H4 (cell line): ENCODE measurements at regions not wholly inside any gene's neighbourhood (a gene's known extent, or its start where the extent isn't known, plus 50 kb on each side); places are given as distances from the start of the nearest gene placed in this dataset.

ENCODE experiments used
- DNase-seq: peaks from one replicate; pipeline ENCODE4 v3.0.0-alpha.2; 2015; ENCODE audit warnings: low spot score

DNA sequence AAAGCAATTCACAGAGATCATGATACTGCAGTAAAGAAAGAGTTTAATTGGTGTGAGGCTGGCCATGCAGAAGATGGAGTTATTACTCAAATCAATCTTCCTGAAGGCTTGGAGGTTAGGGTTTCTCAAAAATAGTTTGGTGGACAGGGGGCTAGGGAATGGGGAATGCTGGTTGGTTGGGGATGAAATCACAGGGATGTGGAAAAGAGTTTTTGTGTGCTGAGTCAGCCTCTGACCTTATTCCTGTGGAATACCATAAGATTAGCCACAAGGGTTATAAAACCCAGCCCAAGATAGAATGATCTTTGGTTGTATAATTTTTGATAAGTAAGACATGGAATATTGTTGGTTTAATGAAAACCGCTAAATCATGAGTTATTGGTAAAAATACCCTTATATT is 764.3 kb downstream of the TYW1 start:
- DNase-seq = no peak

DNA sequence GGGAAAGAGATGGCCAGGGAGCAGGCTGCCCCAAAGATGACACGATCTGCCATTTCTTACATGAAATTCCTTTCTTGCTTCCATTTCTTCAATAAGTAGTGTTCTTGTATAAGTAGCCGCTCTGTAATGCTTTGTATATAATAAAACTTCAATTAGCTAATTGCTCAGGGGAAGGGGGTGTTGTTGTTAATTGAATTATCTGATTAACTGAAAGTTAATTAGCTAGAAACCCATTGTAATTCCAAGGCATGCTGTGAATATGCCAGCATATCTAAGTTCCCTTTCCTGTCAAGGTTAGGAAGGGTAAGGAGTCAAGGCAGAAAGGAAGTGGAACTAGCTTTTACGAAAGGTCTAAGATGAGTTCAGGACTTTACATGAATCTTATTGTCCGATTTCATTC is 765.9 kb downstream of the TYW1 start:
- no peak for DNase-seq

DNA sequence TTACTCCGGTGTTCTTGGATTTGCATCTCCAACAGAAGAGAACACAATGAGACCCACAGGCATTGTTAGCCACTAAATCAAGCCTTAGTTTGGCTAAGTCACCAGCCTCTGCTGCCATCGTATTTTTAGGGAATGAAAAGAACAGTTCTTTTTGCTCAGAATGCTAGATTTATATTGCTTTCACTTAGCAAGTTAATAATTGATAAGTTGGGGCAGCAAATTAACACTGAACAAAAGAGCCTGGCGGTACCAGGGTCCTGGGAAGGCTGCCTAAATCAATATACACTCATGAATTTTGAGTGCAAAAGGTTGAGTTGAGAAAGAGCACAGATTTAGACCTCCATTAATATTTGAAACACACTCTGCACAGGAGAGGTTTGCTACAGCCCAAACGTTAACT is 767.7 kb downstream of the TYW1 start:
- DNase-seq = no peak

DNA sequence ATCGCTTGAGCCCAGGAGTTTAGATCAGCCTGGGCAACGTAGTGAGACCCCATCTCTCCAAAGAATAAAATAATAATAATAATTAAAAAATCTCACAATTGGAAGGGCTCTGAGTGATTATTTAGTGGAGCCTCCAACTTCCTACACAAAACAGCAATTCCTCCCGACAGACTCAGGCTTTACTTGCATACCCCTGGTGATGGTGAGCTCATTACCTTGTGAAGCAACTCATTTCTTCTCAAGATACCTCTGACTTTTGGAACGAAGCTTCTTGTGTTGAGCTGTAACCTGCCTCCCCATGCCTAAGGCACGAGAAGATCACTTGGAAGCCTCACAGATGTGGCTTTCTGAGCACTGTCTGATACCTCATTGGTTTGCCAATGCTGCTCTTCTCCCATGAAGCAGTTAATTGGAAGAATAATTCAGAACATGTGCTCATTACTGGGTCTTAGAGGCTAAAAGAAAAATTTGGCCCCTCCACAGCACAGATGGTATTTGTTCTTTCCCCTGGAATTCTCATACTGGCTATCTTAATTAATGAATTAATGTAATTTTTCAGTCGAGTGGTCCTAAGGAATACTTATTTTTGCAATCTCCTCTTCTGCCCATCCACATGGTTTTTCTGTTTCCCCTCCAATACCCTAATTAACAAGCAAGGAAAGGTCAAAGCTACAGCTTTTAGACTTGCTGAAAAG is 769.0 kb downstream of the TYW1 start:
- DNase-seq = no peak

DNA sequence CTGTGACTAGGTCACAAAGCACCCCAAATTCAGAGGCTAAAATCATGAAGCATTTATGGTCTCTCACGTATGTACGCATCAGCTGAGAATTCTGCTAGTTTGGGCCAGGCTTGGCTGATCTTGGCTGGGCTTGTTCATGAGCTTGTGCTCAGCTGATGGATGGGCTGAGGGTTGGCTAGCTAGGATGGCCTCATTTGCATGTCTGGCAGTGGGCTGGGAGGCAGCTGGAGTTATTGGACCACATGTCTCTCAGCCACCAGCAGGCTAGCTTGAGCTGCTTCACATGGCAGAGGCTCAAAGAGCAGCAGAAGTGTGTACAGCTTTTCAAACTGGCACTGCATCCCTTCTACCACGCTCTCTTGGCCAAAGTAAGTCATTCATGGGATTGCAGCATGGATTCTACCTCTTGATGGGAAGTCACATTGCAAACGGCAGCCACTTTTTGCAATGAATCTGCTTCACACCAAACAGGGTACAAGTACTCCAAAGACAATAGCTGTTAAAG is 770.3 kb downstream of the TYW1 start:
- no peak for DNase-seq

DNA sequence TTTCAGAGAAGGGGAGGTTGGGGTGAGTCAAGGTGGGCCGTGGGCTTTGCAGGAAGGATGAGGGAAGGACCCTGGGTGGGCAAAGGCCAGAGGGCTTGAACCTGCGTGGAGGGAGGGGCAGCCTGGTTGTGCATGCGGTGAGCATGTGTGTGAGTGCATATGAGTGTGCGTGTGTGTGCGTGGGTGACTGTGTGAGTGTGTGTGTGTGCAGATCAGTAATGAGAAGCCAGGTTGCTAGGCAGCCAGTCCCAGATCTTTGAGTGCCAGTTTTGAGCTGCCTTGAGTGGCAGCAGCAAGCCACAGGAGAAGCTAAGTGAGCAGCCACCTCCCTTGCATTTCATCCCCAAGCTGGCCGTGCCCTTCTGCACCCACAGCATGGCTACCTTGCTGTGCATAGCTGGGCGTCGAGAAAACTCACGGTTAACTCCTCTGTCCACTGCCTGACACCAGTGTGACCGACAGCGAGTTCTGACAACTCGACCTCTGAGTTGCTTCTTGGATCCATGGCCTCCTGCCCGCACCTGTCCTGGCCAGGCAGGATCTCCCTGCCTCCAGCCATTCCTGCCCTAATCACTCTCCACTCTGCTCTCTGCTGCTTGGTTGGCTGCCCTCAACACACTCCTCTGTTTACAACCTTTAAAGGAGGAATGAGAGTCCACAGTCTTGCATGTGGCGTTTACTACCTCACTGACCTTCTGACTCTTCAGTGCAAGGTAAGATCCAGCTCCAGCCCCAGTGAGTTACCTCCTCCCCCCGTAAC is 775.4 kb downstream of the TYW1 start:
- no peak for DNase-seq

DNA sequence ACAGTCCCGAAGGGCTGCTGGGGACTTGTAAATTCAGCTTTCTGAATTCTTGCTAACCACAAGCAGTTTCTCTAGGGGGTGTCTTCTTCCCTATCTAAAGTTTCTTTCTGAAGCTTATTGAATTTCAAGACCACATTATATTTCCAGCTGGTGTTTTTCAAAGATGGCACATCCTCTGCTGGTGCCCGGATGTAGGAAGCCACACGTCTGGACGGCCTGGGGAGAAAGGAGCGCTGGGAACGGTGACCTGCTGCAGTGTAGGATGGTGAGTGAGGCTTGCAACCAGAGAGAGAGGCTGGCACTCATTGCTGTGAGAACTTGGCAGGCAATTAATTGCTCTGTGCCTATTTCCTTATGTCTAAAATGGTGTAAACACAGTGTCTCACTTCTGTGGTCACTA is 776.4 kb downstream of the TYW1 start:
- no peak for DNase-seq

DNA sequence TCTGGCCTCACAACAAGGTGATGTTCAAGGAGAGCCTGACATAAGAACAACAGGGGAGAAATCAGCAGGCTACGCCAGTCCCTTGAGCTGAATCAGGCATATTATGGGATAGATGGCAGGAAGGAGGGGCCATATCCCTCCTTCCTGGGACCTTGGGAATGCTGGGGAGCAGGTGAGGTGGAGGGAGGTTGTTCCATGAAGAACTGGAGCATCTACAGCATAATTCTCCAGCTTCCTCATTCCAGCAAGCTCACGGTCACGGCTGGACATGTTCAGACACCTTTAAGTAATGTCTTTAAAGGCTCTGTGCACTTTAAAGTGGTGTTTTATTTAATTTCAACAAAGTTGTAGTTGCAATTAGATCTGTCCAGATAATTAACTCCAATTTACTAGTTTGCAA is 780.5 kb downstream of the TYW1 start:
- DNase-seq = no peak

DNA sequence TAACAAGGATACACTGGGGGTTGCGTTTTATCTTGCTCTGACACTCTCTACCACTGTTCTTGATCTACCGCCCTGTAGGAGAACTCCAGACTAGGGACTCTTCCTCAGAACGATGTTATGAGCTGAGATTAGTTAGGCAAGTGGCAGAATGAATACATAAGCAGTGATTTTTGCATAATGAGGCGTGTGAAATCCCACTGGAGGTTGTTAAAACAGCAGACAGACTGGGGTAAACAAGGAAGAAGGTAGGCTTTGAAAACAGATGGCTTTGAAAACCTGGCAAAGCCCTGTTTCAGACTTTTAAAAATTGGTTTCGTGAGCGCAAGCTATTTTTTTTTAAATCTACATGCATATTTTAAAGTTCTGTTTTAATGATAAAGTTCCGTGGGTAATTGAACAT is 785.2 kb downstream of the TYW1 start:
- DNase-seq = no peak

DNA sequence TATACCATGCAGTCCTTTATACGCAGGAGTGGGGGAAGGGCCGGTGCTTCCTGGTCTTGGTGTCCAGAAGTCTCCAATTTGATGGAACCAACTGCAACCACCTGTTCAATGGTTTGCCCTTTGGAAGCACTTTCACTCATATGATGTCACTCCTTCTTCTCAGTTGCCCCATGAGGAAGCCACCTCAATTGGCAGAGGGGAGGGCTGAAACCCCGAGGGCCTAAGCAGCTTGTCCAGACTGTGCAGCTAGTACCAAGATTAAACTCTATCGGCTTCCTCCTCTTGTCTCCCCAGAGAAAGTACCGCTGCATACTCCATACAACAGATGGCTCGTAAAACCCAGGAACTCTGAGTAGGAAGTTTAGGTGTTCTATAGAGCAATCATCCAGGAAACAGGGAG is 789.4 kb downstream of the TYW1 start:
- no peak for DNase-seq

DNA sequence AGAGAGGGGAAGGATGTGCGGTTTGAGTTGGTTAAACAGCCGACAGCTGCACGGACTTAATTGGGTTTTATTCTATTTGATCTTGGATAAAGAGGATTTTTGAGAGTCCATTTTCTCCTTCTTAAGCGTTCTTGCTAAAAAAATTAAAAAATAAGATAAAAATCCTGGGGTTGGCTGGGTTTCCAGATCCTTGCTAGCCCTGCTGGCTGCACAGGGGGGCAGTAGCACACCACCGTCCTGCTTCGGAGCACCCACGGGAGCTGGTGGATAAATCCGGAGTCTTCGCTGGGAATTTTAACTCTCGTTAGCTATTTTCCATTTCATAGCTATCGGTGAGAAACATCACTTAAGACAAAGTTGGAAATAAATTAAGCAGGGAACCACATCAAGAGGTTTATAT is 792.0 kb downstream of the TYW1 start:
- DNase-seq = peak; percentile 48

DNA sequence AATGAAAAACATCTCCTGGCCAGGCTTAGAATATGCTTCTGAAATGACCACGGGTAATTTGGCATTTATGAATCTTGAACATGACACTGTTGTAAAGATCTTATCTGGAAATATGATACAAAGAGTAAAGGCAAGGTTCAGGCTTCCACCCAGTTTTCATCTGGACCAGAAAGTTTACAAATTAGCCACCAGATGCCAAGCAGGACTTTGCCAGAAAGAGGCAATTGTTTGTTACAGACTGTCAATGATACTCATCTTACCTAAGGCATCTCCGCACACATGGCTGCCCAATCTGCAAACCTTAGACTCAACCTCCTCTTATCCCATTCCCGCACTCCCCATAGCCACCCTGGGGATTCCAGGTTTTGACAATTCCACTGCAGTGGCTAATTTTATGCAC is 795.3 kb downstream of the TYW1 start:
- DNase-seq = no peak

DNA sequence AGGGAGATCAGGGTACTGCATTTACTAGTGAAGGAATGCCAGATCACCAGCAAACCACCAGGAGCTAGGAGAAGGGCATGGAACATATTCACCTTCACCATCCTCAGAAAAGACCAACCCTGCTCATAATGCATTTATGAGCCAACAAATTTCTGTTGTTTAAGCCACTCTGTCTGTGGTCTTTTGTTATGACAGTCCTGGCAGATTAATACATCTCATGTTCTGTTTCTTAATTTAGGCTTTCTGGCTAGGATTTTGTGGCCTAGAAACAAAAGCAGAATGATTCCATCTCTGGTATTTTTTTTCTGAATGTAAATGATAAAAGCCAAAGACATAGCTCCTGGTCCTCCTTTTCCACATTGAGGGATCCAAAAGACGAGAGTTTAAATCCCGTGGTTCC is 797.9 kb downstream of the TYW1 start:
- DNase-seq = no peak

DNA sequence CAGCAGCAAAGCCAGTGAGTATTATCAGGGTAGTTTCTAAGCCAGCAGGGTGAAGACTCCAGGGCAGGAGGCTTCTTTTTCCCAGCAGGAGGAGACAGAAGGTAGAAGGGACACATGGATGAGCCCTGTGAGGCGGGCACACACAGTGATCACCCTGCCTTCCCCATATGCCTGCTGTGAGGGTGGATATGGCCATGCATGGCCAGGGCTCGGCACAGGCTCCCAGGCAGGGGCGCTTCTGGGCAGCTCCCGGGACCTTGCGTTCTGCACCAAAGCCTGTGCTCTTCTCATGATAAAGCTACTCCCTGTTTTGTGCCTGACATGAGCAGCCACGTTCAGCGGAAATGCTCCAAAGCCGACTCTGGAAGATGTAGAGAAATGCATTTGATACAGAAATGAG is 807.2 kb downstream of the TYW1 start:
- DNase-seq = no peak

DNA sequence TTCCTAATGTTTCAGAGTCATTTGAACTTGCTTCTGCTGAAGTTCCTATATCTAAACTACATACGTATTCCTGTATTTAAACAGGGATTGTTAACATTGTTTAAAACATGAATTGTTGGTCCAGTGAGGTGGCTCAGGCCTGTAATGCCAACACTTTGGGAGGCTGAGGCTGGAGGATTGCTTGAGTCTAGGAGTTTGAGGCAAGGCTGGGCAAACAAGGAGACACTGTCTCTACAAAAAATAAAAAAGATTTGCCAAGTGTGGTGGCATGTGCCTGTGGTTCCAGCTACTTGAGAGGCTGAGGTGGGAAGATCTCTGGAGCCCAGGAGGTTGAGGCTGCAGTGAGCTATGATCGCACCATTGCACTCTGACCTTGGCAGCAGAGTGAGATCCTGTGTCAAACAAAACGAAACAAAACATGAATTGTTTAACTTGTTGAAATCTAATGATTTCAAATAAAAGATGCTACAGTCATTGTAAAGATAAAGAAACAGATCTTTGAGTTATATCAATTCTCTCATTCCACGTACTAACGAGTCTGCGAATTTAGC is 809.4 kb downstream of the TYW1 start:
- DNase-seq = no peak

DNA sequence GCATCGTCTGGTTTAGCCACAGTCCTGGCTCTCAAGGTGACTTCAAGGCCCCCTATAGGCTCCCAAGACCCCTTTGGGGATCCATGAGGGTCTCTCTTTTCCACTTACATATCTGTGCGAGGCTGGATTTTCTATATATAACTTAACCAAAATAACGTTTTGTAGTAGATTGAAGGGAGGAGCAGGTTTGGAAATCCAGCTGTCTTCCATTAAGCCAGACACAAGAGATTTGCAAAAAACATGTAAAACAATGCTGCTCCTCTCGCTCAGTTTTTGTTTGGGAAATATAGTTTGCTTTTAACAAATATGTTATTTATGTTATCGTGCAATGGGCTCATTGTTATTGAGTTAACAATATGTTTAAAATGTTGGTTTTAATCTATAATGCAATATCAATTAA is 811.2 kb downstream of the TYW1 start:
- no peak for DNase-seq

DNA sequence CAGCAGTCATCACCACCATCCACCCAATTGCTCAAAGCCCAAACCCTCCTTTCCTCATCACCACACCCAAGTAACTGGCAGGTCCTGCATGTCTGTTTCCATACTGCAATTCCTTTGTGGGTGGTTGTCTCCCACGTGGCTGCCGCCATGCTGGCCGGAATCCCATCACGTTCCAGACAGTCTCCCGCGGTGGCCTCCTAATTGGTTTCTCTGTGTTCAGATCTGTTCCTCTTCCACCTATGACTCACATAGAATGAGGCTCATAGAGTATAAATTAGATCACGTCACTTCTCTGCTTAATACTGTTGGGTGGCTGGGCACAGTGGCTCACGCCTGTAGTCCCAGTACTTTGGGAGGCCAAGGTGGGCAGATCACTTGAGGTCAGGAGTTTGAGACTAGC is 813.0 kb downstream of the TYW1 start:
- peak; percentile 67 for DNase-seq

DNA sequence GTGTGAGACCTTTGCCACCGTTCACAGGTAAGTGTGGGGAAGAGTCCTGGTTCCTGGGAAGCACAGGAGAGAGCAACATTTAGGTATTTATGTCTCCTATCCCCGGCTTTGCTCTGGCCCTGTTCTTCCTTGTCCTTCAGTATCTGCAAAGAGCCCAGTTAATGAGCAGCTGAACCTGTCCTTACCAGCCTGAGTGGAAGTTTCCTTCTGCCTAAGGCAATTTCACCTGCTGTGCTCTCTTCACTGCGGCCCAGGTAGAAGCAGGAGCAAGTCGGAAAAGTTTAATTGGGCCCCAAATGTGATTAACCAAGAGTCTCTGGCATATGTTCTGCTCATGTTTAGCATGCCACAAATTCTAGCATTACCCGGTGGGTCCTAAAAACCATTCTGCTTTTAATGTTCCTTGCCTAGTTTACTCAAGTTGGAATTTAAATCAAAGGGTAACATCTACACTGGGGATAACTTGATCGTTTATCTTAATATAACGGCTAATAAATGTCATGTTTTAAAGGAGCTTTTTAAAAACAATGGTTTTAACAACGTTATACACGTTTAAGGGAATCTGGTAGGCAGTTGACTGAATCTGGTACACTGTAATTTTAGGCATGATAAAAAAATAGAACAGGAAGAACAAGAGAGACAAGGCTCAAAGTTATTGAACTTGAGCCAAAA is 817.1 kb downstream of the TYW1 start:
- no peak for DNase-seq

DNA sequence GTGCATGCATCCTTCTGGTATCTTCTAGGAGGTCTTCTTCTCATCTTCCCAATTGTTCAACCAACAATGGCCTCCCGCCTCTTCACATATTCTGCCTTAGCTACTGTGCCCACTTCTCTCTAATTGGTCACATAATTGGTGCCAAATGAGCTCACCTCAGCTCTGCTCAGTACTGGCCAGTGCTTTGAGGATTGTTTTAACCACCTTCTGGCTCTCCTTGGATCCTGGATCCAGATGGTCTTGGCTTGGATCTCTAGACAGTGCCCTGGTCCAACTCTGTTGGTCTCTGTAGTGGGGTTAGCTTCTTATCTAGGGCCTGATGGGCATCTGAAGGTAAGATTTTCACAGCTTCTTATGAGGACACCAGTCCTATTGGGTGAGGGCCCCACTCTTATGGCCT is 820.8 kb downstream of the TYW1 start:
- DNase-seq = no peak

DNA sequence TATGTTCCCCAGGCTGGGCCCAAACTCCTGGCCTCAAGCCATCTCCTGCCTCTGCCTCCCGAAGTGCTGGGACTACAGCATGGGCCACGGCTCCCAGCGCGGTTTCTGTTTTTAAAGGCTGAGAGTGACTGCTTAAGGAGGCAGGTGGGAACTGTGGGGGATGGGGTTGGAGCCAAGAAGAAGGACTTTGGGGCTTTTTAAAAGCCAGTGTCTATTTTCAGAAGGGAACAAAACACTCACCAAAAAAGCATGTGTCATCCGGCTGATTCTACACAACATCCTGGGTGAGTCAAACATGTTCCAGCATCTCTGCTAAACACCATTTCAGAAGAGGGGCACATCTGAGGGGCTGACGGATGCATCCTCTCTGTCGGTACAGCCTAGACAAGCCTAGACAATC is 824.5 kb downstream of the TYW1 start:
- DNase-seq = peak; percentile 36

DNA sequence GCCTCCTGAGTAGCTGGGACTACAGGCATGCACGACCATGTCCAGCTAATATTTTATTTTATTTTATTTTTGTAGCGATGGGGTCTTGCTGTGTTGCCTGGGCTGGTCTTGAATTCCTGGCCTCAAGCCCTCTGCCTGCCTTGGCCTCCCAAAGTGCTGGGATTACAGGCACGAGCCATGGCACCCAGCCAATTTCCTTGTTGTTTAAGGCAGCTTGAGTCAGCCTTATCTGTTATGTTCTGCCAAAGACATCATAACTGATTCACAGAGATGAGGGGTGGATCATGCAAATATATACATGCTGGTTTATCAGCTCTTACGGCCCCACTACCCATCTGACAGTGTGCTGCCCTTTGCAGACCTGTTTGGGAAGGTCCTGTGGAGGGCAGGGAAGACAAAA is 826.7 kb downstream of the TYW1 start:
- no peak for DNase-seq

DNA sequence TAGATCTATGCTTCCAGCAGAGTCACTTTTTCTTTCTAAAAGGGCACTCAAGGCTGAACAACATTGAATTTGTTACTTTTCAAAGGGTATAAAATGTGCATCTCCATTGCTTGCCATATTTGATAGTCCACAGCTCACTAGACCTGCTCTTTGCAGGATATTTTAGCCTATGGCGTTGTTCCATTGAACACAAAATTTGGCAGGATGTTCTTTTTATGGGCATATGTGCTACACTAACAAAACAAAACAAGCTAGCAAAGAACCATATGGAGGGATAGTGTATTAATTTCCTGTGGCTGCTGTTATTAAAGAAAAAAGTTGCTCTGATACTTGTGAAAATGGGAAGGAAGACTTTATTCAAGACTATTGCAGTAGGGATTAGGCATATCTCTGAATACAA is 828.7 kb downstream of the TYW1 start:
- no peak for DNase-seq

DNA sequence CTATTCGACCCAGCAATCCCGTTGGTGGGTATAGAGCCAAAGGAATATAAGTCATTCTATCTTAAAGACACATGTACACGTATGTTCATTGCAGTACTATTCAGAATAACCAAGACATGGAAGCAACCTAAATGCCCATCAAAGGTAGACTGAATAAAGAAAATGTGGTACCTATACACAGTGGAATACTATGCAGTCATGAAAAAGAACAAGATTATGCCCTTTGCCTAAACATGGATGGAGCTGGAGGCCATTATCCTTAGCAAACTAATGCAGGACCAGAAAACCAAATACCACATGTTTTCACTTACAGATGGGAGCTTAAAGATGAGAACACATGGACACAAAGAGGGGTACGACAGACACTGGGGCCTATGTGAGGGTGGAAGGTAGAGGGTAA is 845.3 kb downstream of the TYW1 start:
- DNase-seq = no peak
